ENCODE measurements at regions not wholly inside any gene's neighbourhood (a gene's known extent, or its start where the extent isn't known, plus 50 kb on each side); places are given as distances from the start of the nearest gene placed in this dataset.

DNA sequence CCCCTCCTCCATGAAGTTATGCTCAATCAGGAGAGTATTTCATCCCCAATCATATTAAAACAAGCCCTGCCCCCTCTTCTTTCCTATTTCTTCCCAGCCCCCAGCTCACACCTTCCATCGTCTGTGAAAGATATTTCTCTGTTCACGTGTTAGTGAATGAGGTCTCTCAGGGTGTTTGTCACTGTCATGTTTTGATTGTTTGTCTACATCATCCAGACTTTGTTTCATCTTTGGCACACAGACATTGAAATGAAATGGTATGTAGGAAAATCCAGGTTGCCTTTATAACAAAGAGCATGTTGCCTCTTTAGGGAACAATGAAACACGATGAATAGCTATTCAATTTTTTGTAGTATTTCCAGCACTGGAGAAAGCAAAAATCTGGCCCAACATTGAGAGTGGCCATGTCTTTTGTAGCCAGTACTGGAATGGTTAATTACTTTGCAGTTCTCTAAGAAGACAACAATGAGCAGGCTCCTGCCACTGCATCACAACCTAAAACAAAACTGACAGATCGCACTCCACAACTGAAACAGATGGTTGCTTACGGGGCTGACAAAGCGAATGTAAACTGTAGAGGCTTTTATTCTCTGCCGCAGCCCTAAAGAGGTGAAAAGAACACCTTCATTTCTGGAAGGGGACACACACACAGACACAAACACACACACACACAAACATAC, 543.6 kb upstream of the CITED2 start:
- no peak for TF ChIP-seq CTCF (IDR thresholded peaks at IDR 0.05; ENCODE audit: borderline replicate concordance, control extremely low read depth, extremely low read depth, insufficient read depth, missing control alignments)
- in situ Hi-C loops (cut with MboI; ENCODE audit: low sequenced_read_pairs, unreplicated experiment), result no loop called here
- no peak for DNase-seq (ENCODE audit: low spot score)

DNA sequence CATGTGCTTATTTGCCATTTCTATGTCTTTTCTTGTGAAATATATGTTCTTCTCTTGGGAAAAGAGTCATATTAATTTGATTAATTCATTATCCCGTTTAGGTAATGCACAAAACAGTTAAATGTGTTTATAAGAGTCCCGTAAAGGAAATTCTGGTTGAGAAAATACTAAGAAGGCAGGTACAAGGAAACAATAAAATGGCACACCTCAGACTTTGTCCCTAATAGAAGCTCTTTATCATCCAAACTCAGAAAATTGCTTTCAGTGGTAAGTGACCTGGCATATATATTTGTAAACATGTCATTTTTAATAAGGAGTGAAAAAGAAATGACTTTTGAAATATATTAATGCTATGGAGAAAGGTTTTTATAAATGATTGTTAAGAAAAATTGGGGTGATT, 540.5 kb upstream of the CITED2 start:
- DNase-seq (ENCODE audit: low spot score), result no peak
- in situ Hi-C loops (cut with MboI; ENCODE audit: low sequenced_read_pairs, unreplicated experiment), result no loop called here
- TF ChIP-seq CTCF (IDR thresholded peaks at IDR 0.05; ENCODE audit: borderline replicate concordance, control extremely low read depth, extremely low read depth, insufficient read depth, missing control alignments), result no peak

DNA sequence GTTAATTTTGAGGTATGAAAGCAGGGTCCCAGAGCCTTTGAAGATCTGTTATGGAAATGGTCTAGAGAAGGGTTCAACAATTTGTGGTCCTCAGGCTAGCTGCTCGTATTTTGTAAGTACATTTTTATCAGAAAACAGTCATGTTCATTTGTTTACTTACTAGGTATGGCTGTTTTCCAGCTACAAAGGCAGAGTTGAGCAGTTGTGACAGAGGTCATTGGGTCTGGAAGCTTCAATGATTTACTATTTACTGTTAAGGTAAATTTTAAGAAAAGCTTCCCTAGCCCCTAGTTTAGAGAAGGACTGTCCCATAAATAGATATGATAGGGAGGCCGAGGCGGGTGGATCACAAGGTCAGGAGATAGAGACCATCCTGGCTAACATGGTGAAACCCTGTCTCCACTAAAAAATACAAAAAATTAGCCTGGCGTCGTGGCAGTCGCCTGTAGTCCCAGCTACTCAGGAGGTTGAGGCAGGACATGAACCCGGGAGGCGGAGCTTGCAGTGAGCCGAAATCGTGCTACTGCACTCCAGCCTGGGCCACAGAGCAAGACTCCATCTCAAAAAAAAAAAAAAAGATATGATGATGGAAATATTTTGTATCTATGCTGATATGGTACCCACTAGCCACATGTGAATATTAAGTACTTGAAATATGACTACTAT, 538.4 kb upstream of the CITED2 start:
- DNase-seq (ENCODE audit: low spot score), result no peak
- in situ Hi-C loops (cut with MboI; ENCODE audit: low sequenced_read_pairs, unreplicated experiment), result no loop called here
- no peak for TF ChIP-seq CTCF (IDR thresholded peaks at IDR 0.05; ENCODE audit: borderline replicate concordance, control extremely low read depth, extremely low read depth, insufficient read depth, missing control alignments)

GRCh38 chr6:139909992-139910391, 535.5 kb upstream of the CITED2 start:
- no peak for TF ChIP-seq CTCF (IDR thresholded peaks at IDR 0.05; ENCODE audit: borderline replicate concordance, control extremely low read depth, extremely low read depth, insufficient read depth, missing control alignments)
- no peak for DNase-seq (ENCODE audit: low spot score)
- in situ Hi-C loops (cut with MboI; ENCODE audit: low sequenced_read_pairs, unreplicated experiment), result no loop called here

DNA sequence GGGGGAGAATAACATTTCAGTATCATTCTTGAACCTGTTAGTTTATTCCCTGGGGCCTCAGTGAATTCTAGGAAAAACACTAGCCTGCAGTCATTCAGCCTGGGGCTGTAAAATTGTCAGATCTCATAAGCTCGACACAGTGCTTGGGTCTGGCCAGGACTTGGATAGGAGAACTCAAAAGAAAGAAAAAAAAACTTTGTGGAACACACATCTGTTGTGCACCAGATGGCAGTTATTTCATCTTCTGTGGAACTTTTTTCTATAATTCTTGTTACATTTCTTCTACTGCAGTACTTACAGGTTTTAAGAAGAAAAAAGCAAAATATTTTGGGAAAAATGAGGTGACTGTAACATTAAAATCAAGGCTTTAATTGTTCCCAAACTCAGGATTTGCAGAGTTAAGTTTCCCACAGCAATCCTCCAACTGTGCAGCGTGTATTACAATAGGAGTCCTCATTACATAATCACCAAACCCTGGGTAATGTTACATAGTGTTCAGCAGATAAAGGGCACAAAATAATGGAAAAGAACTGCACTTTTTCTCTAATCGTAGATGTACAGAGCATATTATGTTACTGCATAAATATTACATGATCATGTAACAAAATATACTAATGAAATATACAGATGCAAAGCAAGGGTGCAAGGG, 531.1 kb upstream of the CITED2 start:
- TF ChIP-seq CTCF (IDR thresholded peaks at IDR 0.05; ENCODE audit: borderline replicate concordance, control extremely low read depth, extremely low read depth, insufficient read depth, missing control alignments), result no peak
- in situ Hi-C loops (cut with MboI; ENCODE audit: low sequenced_read_pairs, unreplicated experiment), result no loop called here
- no peak for DNase-seq (ENCODE audit: low spot score)

GRCh38 chr6:139904568-139904967, 530.1 kb upstream of the CITED2 start:
- in situ Hi-C loops (cut with MboI; ENCODE audit: low sequenced_read_pairs, unreplicated experiment), result no loop called here

More at GRCh38 chr6:139904568-139904967, 530.1 kb upstream of the CITED2 start:
- no peak for DNase-seq (ENCODE audit: low spot score)
- TF ChIP-seq CTCF (IDR thresholded peaks at IDR 0.05; ENCODE audit: borderline replicate concordance, control extremely low read depth, extremely low read depth, insufficient read depth, missing control alignments), result no peak
